Colonic mucosa (tissue), 4 donors: ENCODE measurements at regions not wholly inside any gene's neighbourhood (a gene's known extent, or its start where the extent isn't known, plus 50 kb on each side); places are given as distances from the start of the nearest gene placed in this dataset.

ENCODE experiments used
- DNase-seq: peaks from one replicate; pipeline ENCODE4 v3.0.0-alpha.2; 2020
- H3K27ac ChIP-seq: fragments of 200-600 bp; one replicate; pipeline ENCODE4 v1.8.0; 2021
- H3K27me3 ChIP-seq: fragments of 200-600 bp; one replicate; pipeline ENCODE4 v1.8.0; 2021
- H3K36me3 ChIP-seq: fragments of 200-600 bp; one replicate; pipeline ENCODE4 v1.8.0; 2021
- H3K4me1 ChIP-seq: fragments of 200-600 bp; one replicate; pipeline ENCODE4 v1.8.0; 2021; ENCODE audit warnings: mild to moderate bottlenecking
- H3K4me3 ChIP-seq: fragments of 200-600 bp; one replicate; pipeline ENCODE4 v1.8.0; 2021
- H3K9ac ChIP-seq, 2 donors: one replicate each; pipeline ENCODE4 v1.7.0; 2013; ENCODE audit warnings: control low read depth in 2 of 2, low read depth in 2 of 2, low read length in 2 of 2
- H3K9me3 ChIP-seq: fragments of 200-600 bp; one replicate; pipeline ENCODE4 v1.8.0; 2021
- intact Hi-C: fragments of 100-400 bp; cut with DNase I; formaldehyde crosslinking; loops from one replicate; pipeline ENCODE4 v1.14.1; 2022
- TF ChIP-seq, protein P1 (sequence below): fragments of 200-600 bp; IDR thresholded peaks from one replicate; pipeline ENCODE4 v1.8.0; 2022; ENCODE audit warnings: antibody characterized with exemption, mild to moderate bottlenecking
- donor health status: healthy.
- donor health status: DM: no; HTN: no; CAD: no.
- donor health status: DM: no; HTN: no; CAD: no.

GRCh38 chr4:10303291-10303690 lies 153.9 kb downstream of the ZNF518B start:
- DNase-seq, result no peak
- no peak overlapping the region for H3K4me3 ChIP-seq
- TF ChIP-seq, protein P1, sequence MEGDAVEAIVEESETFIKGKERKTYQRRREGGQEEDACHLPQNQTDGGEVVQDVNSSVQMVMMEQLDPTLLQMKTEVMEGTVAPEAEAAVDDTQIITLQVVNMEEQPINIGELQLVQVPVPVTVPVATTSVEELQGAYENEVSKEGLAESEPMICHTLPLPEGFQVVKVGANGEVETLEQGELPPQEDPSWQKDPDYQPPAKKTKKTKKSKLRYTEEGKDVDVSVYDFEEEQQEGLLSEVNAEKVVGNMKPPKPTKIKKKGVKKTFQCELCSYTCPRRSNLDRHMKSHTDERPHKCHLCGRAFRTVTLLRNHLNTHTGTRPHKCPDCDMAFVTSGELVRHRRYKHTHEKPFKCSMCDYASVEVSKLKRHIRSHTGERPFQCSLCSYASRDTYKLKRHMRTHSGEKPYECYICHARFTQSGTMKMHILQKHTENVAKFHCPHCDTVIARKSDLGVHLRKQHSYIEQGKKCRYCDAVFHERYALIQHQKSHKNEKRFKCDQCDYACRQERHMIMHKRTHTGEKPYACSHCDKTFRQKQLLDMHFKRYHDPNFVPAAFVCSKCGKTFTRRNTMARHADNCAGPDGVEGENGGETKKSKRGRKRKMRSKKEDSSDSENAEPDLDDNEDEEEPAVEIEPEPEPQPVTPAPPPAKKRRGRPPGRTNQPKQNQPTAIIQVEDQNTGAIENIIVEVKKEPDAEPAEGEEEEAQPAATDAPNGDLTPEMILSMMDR, result no peak
- intact Hi-C loops, result no loop called here
- no peaks in the 10 kb centered on the region for H3K9me3 ChIP-seq
- H3K27ac ChIP-seq, result no peak overlapping the region
- H3K36me3 ChIP-seq, result no peaks in the 10 kb centered on the region
- no peak overlapping the region for H3K9ac ChIP-seq
- H3K27me3 ChIP-seq, result no peaks in the 10 kb centered on the region
- H3K4me1 ChIP-seq, result no peaks in the 10 kb centered on the region

DNA sequence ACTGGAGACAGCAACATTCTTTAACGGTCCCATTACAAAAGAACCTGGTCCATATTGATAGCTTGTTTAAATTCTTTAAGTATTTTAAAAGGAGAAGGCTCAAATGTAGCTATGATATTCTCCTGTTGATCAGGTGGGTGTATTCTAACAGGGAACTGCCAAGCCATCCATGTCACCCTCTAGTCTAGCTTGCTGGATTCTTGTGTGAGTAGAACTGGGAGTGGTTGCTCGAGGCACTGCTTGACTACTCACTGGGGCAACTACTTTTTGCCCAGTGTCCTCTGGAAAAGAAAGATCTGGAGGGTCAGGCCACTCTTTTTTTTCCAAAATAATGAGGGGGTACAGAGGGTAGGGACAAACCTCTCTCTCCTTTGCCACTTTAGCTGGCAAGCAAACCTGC lies 155.1 kb downstream of the ZNF518B start:
- no peak overlapping the region for H3K4me3 ChIP-seq
- H3K4me1 ChIP-seq, result no peaks in the 10 kb centered on the region
- TF ChIP-seq, protein P1, result no peak
- no peaks in the 10 kb centered on the region for H3K27me3 ChIP-seq
- DNase-seq, result no peak
- H3K27ac ChIP-seq, result no peak overlapping the region
- intact Hi-C loops, result no loop called here
- H3K9ac ChIP-seq, result no peak overlapping the region
- no peaks in the 10 kb centered on the region for H3K9me3 ChIP-seq
- H3K36me3 ChIP-seq, result no peaks in the 10 kb centered on the region

DNA sequence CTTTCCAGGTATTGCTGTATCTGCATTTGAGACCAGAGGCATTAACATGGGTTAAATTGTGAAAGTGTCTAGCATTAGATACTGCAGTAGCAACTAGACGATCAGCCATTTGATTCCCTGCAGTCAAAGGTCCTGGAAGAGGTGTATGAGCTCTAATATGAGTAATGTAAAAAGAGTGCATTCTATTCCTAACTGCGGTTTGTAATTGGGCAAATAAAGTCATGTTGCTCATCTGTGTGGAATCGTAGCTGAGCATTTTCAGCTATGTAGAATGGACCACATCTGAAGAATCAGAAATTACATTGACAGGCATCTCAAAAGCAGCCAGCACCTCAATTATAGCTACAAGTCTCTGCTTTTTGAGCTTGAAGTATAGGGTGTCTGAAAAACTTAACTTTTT lies 157.6 kb downstream of the ZNF518B start:
- TF ChIP-seq, protein P1, result no peak
- no peak for DNase-seq
- intact Hi-C loops, result no loop called here
- H3K9ac ChIP-seq, result no peak overlapping the region
- no peak overlapping the region for H3K27ac ChIP-seq
- H3K9me3 ChIP-seq, result no peaks in the 10 kb centered on the region
- no peaks in the 10 kb centered on the region for H3K36me3 ChIP-seq
- H3K4me1 ChIP-seq, result no peaks in the 10 kb centered on the region
- H3K4me3 ChIP-seq, result no peak overlapping the region
- no peaks in the 10 kb centered on the region for H3K27me3 ChIP-seq

DNA sequence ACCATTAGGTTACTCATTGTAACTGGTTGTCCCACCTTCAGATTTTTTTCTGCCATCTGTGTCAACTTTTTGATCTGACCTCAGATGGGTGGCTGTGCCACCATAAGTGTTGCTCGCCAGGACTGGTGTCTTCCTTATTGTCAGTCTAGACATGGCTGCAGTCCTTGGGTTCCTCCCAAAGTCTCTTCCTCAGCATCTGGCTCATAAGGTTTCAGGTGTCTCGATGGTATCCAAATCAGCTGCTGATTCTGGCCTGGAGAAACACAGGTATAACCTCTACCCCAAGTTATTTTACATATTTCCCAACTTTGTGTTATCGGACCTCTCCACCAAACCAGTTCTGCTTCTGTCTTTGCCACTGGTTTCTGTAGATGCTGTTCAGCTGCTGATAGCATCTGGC lies 158.5 kb downstream of the ZNF518B start:
- Histone ChIP-seq H3K4me1 (no peaks in the 10 kb centered on the region), H3K9ac (no peak overlapping the region), H3K36me3 (no peaks in the 10 kb centered on the region), H3K4me3 (no peak overlapping the region), H3K9me3 (no peaks in the 10 kb centered on the region), H3K27ac (no peak overlapping the region), H3K27me3 (no peaks in the 10 kb centered on the region)
- TF ChIP-seq, protein P1, result no peak
- intact Hi-C loops, result no loop called here
- no peak for DNase-seq

- TF ChIP-seq, protein P1, result no peak
- Histone ChIP-seq H3K4me3 (no peak overlapping the region), H3K27me3 (no peaks in the 10 kb centered on the region), H3K4me1 (no peaks in the 10 kb centered on the region), H3K36me3 (no peaks in the 10 kb centered on the region), H3K9me3 (no peaks in the 10 kb centered on the region), H3K27ac (no peak overlapping the region), H3K9ac (no peak overlapping the region)
- DNase-seq, result no peak
- intact Hi-C loops, result no loop called here
Observed at GRCh38 chr4:10296730-10297129, 160.5 kb downstream of the ZNF518B start.

DNA sequence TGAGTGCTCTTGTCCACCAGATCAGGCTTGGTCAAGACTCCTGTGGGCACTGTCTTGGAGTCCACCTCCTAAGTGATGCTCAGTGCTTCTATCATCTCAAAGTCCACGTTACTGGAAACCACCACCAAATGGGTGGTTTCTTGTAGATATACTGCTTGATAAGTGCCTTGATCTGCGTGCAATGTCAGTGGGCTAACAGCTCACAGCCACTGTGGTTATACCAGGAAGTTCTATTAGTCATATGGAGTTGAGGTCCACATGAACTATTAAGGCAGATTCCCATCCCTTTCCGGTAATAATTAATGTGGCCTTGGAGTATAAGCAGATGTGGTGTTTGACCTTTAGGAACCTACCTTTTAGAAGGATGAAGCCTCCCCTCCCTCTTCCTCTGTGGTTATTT lies 161.9 kb downstream of the ZNF518B start:
- Histone ChIP-seq H3K9me3 (no peaks in the 10 kb centered on the region), H3K27ac (no peak overlapping the region), H3K4me3 (no peak overlapping the region), H3K4me1 (no peaks in the 10 kb centered on the region), H3K27me3 (no peaks in the 10 kb centered on the region), H3K36me3 (no peaks in the 10 kb centered on the region), H3K9ac (no peak overlapping the region)
- intact Hi-C loops, result no loop called here
- TF ChIP-seq, protein P1, result no peak
- no peak for DNase-seq
